K562 (cell line): ENCODE measurements at regions not wholly inside any gene's neighbourhood (a gene's known extent, or its start where the extent isn't known, plus 50 kb on each side); places are given as distances from the start of the nearest gene placed in this dataset.

Experiments
- BHLHE40 ChIP-seq: IDR thresholded peaks from 2 replicates; pipeline ENCODE4 v1.6.1; 2011; ENCODE audit warnings: low read length, improper control_type of control experiment
- CREB1 ChIP-seq, 2 experiments: sonication (generic) in 1 of 2; formaldehyde crosslinking in 1 of 2; IDR thresholded peaks; 2 replicates each; pipeline versions ENCODE4 v1.6.1 to v1.8.0; 2012 to 2022; ENCODE audit warnings: inconsistent platforms in 1 of 2, mild to moderate bottlenecking in 1 of 2, missing genetic modification reagents in 1 of 2, moderate library complexity in 1 of 2
- EP300 ChIP-seq: IDR thresholded peaks from 2 replicates; pipeline ENCODE4 v1.6.1; 2012; ENCODE audit warnings: low read length, improper control_type of control experiment
- EZH2 ChIP-seq: IDR thresholded peaks from 2 replicates; pipeline ENCODE4 v1.6.1; 2012; ENCODE audit warnings: low read depth, mild to moderate bottlenecking, inconsistent platforms, low read length, borderline replicate concordance
- FOS ChIP-seq: IDR thresholded peaks from 3 replicates; pipeline ENCODE4 v1.6.1; 2011; ENCODE audit not compliant: insufficient read length; ENCODE audit errors: extremely low read depth
- IRF1 ChIP-seq: sonication (generic); formaldehyde crosslinking; IDR thresholded peaks from 2 replicates; pipeline ENCODE4 v1.8.0; 2022; ENCODE audit warnings: missing genetic modification reagents, mild to moderate bottlenecking, borderline replicate concordance
- MAX ChIP-seq: sonication (generic); formaldehyde crosslinking; IDR thresholded peaks from 2 replicates; pipeline ENCODE4 v1.9.0; 2022; ENCODE audit warnings: mild to moderate bottlenecking, missing genetic modification reagents
- POLR2A ChIP-seq: fragments of 450-650 bp; conservative IDR thresholded peaks from 2 replicates; pipeline ENCODE4 v1.6.1; 2016
- ZBTB26 ChIP-seq: fragments of 450-650 bp; formaldehyde crosslinking; IDR thresholded peaks from 2 replicates; pipeline ENCODE4 v1.4.0; 2022; ENCODE audit warnings: missing genetic modification characterization
- ZBTB49 ChIP-seq: sonication (generic); formaldehyde crosslinking; IDR thresholded peaks from 2 replicates; pipeline ENCODE4 v1.8.0; 2022; ENCODE audit warnings: missing genetic modification reagents, mild to moderate bottlenecking, borderline replicate concordance
- ZNF121 ChIP-seq: sonication (generic); formaldehyde crosslinking; conservative IDR thresholded peaks from 2 replicates; pipeline ENCODE4 v1.8.0; 2022; ENCODE audit warnings: missing genetic modification reagents
- ZNF212 ChIP-seq: fragments of 450-650 bp; formaldehyde crosslinking; IDR thresholded peaks from 2 replicates; pipeline ENCODE4 v1.4.0; 2020; ENCODE audit warnings: mild to moderate bottlenecking
- ZNF224 ChIP-seq: sonication (generic); formaldehyde crosslinking; IDR thresholded peaks from 2 replicates; pipeline ENCODE4 v1.8.0; 2022; ENCODE audit warnings: mild to moderate bottlenecking, missing genetic modification reagents
- ZNF644 ChIP-seq: fragments of 200-800 bp; sonication (Bioruptor generic); IDR thresholded peaks from 2 replicates; pipeline ENCODE4 v1.6.1; 2016; ENCODE audit warnings: low read depth, missing genetic modification characterization, missing compliant biosample characterization

GRCh38 chr2:173458991-173459780 lies 104.5 kb downstream of the CDCA7 start:
- no peak for TF ChIP-seq FOS
- TF ChIP-seq POLR2A = no peak
- no peak for TF ChIP-seq CREB1 (IDR thresholded peaks at IDR 0.05)
- no peak for TF ChIP-seq CREB1 (CRISPR knock-in tag; IDR thresholded peaks at IDR 0.05)
- no peak for TF ChIP-seq ZBTB49
- no peak for TF ChIP-seq ZNF224 (CRISPR knock-in tag)
- no peak for TF ChIP-seq IRF1 (CRISPR knock-in tag)
- no peak for TF ChIP-seq ZNF644 (tag)
- TF ChIP-seq EZH2 = no peak
- no peak for TF ChIP-seq EP300
- TF ChIP-seq MAX = no peak
- TF ChIP-seq BHLHE40 = no peak
- no peak for TF ChIP-seq ZNF212
- TF ChIP-seq ZNF121 (CRISPR knock-in tag) = no peak
- TF ChIP-seq ZBTB26 (CRISPR knock-in tag) = no peak
